ENCODE measurements at regions not wholly inside any gene's neighbourhood (a gene's known extent, or its start where the extent isn't known, plus 50 kb on each side); places are given as distances from the start of the nearest gene placed in this dataset.
A peak's percentile ranks its signal among the peaks of the same experiment; 100 is the strongest.

- no peak for TF ChIP-seq RCOR1 (IDR thresholded peaks at IDR 0.05; ENCODE audit: low read depth, low read length)
These were observed 178.3 kb downstream of the CYB561 start (continued) for GRCh38 chr17:63267846-63268245.

GRCh38 chr17:63268827-63269226 lies 177.3 kb downstream of the CYB561 start:
- H3K9me3 ChIP-seq: peaks cover 11% of the 10 kb centered on the region; the same call in 2 of the 3 replicates
- DNase-seq (ENCODE audit: low read depth in 1 of 2, low spot score in 1 of 2) (no peak), FAIRE-seq (no peak), ATAC-seq (no peak)
- peaks cover 10% of the 10 kb centered on the region; the same call in 2 of the 3 replicates for H3K4me1 ChIP-seq
- H3K4me2 ChIP-seq: no peak overlapping the region
- H3K4me3 ChIP-seq: no peak overlapping the region
- ChIA-PET CTCF (no interaction called here), POLR2A (no interaction called here)
- TF ChIP-seq BHLHE40 (IDR thresholded peaks at IDR 0.05; ENCODE audit: low read depth, low read length): no peak
- no peak for TF ChIP-seq MAFK (IDR thresholded peaks at IDR 0.05; ENCODE audit: partially characterized antibody)
- no peak for TF ChIP-seq SREBF2 (IDR thresholded peaks at IDR 0.05)
- TF ChIP-seq CBX8 (IDR thresholded peaks at IDR 0.05): no peak
- TF ChIP-seq MAX (IDR thresholded peaks at IDR 0.05): no peak
- 88% methylated on average over 3 of the region's 3 CpGs for WGBS (ENCODE audit: missing lambda C conversion rate)
- no peak overlapping the region for H3K27ac ChIP-seq

DNA sequence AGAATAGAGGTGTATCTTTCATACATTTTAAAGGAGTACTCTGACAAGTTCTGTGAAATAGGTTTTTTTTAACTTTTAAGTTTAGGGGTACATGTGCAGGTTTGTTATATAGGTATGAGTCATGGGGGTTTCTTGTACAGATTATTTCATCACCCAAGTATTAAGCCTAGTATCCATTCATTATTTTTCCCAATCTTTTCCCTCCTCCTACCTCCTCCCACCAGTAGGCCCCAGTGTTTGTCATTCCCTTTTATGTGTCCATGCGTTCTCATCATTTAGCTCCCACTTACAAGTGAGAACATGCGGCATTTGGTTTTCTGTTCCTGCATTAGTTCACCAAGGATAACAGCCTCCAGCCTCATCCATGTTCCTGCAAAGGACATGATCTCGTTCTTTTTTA lies 175.5 kb downstream of the CYB561 start:
- 93% methylated on average over 3 of the region's 3 CpGs for WGBS (ENCODE audit: missing lambda C conversion rate)
- no peak overlapping the region for H3K4me3 ChIP-seq
- ChIA-PET POLR2A (no interaction called here), CTCF (interaction anchor here (0.6 to 1.5 kb wide), 2 partner anchors 51 to 364 kb away, joined by 3 to 4 read pairs; no protein-coding TSS in a partner anchor)
- H3K4me2 ChIP-seq: no peak overlapping the region
- H3K4me1 ChIP-seq: peaks cover 28% of the 10 kb centered on the region
- FAIRE-seq (no peak), ATAC-seq (no peak), DNase-seq (ENCODE audit: low read depth in 1 of 2, low spot score in 1 of 2) (no peak)
- H3K9me3 ChIP-seq: peaks cover 11% of the 10 kb centered on the region; the same call in 2 of the 3 replicates
- H3K27ac ChIP-seq: 0 out of 6 replicates have a peak overlapping the region, but pooled peaks of 1 of the 2 experiments have one; percentile 20
- no peak for TF ChIP-seq FOSL2 (IDR thresholded peaks at IDR 0.05)
- peak; percentile 51 for TF ChIP-seq FOSL2 (CRISPR knock-in tag; IDR thresholded peaks at IDR 0.05)
- no peak for TF ChIP-seq MAZ (IDR thresholded peaks at IDR 0.05; ENCODE audit: borderline replicate concordance, low read depth, low read length)
- TF ChIP-seq HEYL (CRISPR knock-in tag; IDR thresholded peaks at IDR 0.05): no peak

GRCh38 chr17:63274146-63274545 lies 172.0 kb downstream of the CYB561 start:
- peaks cover 11% of the 10 kb centered on the region; the same call in 2 of the 3 replicates for H3K9me3 ChIP-seq
- POLR2A ChIA-PET: no interaction called here
- TF ChIP-seq JUNB (IDR thresholded peaks at IDR 0.05) (no peak; the same call in 1 of the 2 replicates), TFCP2L1 (CRISPR knock-in tag; IDR thresholded peaks at IDR 0.05) (no peak), ZC3H11A (IDR thresholded peaks at IDR 0.05) (no peak), EP300 (IDR thresholded peaks at IDR 0.05) (no peak), JUN (IDR thresholded peaks at IDR 0.05) (no peak), CBX2 (IDR thresholded peaks at IDR 0.05; ENCODE audit: borderline replicate concordance, low read depth) (no peak), MAX (IDR thresholded peaks at IDR 0.05) (no peak), RNF2 (IDR thresholded peaks at IDR 0.05; ENCODE audit: borderline replicate concordance, low read depth) (no peak), CHD2 (IDR thresholded peaks at IDR 0.05; ENCODE audit: low read length, partially characterized antibody) (no peak), PHF8 (IDR thresholded peaks at IDR 0.05; ENCODE audit: borderline replicate concordance, low read depth) (no peak), TP53 (CRISPR knock-in tag; IDR thresholded peaks at IDR 0.05) (no peak)
- TF ChIP-seq, protein P1, sequence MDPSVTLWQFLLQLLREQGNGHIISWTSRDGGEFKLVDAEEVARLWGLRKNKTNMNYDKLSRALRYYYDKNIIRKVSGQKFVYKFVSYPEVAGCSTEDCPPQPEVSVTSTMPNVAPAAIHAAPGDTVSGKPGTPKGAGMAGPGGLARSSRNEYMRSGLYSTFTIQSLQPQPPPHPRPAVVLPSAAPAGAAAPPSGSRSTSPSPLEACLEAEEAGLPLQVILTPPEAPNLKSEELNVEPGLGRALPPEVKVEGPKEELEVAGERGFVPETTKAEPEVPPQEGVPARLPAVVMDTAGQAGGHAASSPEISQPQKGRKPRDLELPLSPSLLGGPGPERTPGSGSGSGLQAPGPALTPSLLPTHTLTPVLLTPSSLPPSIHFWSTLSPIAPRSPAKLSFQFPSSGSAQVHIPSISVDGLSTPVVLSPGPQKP (IDR thresholded peaks at IDR 0.05; ENCODE audit: low read depth, low read length): no peak
- TF ChIP-seq, protein P2, sequence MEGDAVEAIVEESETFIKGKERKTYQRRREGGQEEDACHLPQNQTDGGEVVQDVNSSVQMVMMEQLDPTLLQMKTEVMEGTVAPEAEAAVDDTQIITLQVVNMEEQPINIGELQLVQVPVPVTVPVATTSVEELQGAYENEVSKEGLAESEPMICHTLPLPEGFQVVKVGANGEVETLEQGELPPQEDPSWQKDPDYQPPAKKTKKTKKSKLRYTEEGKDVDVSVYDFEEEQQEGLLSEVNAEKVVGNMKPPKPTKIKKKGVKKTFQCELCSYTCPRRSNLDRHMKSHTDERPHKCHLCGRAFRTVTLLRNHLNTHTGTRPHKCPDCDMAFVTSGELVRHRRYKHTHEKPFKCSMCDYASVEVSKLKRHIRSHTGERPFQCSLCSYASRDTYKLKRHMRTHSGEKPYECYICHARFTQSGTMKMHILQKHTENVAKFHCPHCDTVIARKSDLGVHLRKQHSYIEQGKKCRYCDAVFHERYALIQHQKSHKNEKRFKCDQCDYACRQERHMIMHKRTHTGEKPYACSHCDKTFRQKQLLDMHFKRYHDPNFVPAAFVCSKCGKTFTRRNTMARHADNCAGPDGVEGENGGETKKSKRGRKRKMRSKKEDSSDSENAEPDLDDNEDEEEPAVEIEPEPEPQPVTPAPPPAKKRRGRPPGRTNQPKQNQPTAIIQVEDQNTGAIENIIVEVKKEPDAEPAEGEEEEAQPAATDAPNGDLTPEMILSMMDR (IDR thresholded peaks at IDR 0.05): no peak
- TF ChIP-seq, protein P3, sequence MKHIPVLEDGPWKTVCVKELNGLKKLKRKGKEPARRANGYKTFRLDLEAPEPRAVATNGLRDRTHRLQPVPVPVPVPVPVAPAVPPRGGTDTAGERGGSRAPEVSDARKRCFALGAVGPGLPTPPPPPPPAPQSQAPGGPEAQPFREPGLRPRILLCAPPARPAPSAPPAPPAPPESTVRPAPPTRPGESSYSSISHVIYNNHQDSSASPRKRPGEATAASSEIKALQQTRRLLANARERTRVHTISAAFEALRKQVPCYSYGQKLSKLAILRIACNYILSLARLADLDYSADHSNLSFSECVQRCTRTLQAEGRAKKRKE (CRISPR knock-in tag; IDR thresholded peaks at IDR 0.05; ENCODE audit: low read depth): no peak
- WGBS (ENCODE audit: missing lambda C conversion rate): 73% methylated on average over 3 of the region's 3 CpGs
- no peak for ATAC-seq
- DNase-seq (ENCODE audit: low read depth in 1 of 2, low spot score in 1 of 2): no peak
- no peak overlapping the region for H3K4me2 ChIP-seq
- peak overlapping the region; percentile 69 to 80; a peak in 5 of 6 replicates for H3K27ac ChIP-seq
- FAIRE-seq: no peak
- no peak overlapping the region for H3K4me3 ChIP-seq
- peaks cover 49% of the 10 kb centered on the region for H3K4me1 ChIP-seq
- CTCF ChIA-PET: interaction anchor here (1.0 to 2.0 kb wide), 4 partner anchors 10 to 568 kb away, joined by 3 to 5 read pairs (median 4); no protein-coding TSS in a partner anchor

Measured in A549 (cell line).